AG04449 (cell line): ENCODE measurements at regions not wholly inside any gene's neighbourhood (a gene's known extent, or its start where the extent isn't known, plus 50 kb on each side); places are given as distances from the start of the nearest gene placed in this dataset.

Source experiments
- CTCF ChIA-PET: fragments of 350-600 bp; formaldehyde crosslinking; extraction: SDS; loops from one replicate; lab custom pipeline; 2021; ENCODE audit warnings: antibody characterized with exemption; lab: Yijun Ruan, JAX
- POLR2A ChIA-PET: fragments of 400-600, 350-600 bp; formaldehyde crosslinking; extraction: SDS; loops from one replicate; lab custom pipeline; 2020; ENCODE audit warnings: antibody characterized with exemption, inconsistent platforms; lab: Yijun Ruan, JAX
- DNase-seq: peaks from one replicate; pipeline ENCODE4 v3.0.0-alpha.2; 2010; ENCODE audit warnings: low read depth, low spot score
- H3K4me3 ChIP-seq: 2 replicates; pipeline ENCODE4 v1.5.1; 2011; ENCODE audit warnings: low read depth, mild to moderate bottlenecking, control low read depth, low read length
- TF ChIP-seq, protein P1 (sequence below): IDR thresholded peaks from one replicate; pipeline ENCODE4 v1.5.1; 2011; ENCODE audit warnings: mild to moderate bottlenecking, moderate library complexity, low read length, control low read depth, inconsistent platforms; ENCODE audit not compliant: insufficient read depth; ENCODE audit errors: missing control alignments

DNA sequence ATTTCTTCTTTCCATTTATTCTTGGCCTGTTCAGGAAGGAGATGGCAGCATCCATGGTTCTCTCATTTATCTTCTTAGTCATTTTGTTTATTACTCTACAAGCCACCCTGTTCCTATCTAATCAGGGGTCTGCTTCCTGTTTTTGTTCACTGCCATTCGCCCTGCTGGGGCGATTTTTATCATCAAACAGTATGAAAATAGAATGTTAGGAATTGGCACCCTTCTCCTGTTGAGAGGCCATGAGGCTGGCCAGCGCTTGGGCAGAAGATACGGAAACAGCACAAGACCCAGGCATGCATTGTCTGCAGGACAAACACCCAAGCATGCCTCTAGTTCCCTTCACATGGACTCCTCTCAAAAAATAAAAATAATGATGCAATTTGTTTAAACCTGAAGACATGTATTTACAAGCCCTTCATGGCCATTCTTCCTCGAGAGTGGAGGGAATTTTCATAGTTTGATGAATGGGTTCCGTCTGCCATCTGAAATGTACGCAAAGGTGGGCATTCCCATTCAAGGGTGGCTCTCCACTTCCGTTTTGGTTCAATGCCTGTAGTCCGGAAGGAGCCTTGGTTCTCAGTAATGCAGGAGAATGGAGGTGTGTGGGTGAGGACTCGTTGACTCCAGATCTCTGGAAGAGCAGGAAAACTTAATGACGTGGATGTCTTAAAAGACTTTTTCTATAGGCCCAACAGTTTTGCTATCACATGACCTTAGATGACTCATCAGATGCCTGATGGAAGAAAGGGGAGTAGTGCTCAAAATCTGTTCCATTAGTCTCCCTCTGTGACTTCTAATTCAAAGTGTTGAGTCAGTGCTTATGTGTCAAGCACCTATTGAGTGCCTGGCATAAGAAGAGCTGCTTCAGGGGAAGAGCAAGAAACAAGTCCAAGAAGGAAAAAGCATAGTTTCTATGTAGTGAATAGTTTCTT lies 252.4 kb upstream of the TBX3 start:
- TF ChIP-seq, protein P1, sequence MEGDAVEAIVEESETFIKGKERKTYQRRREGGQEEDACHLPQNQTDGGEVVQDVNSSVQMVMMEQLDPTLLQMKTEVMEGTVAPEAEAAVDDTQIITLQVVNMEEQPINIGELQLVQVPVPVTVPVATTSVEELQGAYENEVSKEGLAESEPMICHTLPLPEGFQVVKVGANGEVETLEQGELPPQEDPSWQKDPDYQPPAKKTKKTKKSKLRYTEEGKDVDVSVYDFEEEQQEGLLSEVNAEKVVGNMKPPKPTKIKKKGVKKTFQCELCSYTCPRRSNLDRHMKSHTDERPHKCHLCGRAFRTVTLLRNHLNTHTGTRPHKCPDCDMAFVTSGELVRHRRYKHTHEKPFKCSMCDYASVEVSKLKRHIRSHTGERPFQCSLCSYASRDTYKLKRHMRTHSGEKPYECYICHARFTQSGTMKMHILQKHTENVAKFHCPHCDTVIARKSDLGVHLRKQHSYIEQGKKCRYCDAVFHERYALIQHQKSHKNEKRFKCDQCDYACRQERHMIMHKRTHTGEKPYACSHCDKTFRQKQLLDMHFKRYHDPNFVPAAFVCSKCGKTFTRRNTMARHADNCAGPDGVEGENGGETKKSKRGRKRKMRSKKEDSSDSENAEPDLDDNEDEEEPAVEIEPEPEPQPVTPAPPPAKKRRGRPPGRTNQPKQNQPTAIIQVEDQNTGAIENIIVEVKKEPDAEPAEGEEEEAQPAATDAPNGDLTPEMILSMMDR, result no peak
- H3K4me3 ChIP-seq, result no peak overlapping the region
- DNase-seq, result no peak
- CTCF ChIA-PET, result no interaction called here
- POLR2A ChIA-PET, result interaction anchor here (0.5 to 3.9 kb wide), 3 partner anchors 15 to 252 kb away, joined by 3 to 18 read pairs (median 3); partner anchors contain the start of gene TBX3

DNA sequence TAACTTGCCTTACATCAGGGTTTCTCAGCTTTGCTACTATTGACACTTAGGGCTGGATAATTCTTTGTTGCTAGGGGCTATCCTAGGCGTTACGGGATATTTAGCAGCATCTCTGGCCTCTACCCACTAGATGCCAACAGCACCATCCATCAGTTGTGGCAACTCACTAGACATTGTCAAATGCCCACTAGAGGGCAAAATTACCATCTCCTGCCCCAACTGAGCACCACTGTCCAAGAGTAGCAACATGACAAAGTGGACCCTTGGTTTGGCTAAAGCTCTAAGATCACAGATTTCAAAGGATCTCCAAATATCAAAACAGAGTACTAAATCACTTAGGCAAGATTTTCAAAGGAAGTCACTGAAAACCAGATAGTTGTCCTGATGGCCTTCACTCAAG lies 251.7 kb upstream of the TBX3 start:
- ChIA-PET POLR2A (interaction anchor here (3.9 kb wide), 1 partner anchor 251 kb away, joined by 18 read pairs; the partner anchor contains the start of gene TBX3), CTCF (no interaction called here)
- TF ChIP-seq, protein P1, result no peak
- H3K4me3 ChIP-seq, result no peak overlapping the region
- DNase-seq, result no peak

DNA sequence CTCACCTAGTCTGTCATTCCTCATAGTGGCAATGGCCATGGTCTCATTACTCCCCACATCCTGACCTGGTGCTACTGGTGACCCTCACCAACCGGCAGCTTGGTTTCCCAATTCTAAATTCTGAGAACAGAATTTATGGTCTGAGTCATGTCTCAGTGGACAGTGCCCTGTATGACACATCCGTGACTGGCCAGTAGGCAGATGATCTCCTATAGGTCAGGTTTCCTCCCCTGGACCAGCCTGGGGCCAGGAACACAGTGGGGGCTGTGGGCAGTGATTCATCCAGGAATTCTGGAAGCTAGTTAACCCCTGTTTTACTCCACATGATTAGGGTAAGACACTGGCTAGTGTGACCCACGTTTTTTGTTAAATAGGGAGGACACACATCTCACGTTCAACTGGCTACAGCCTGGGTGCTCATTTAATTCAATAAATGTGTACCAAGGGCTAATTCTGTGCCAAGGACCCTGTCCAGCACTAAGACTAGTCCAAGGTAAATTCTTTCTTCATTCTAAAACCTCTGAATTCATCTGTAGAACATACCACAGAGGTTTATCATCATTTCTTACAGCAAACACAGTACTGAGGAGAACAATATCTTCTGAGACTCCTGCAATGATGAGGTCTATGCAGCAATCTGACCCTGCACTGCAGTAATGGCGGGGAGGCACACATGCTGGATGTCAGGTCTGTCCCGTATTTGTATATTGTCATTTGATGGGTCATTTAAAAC lies 249.6 kb upstream of the TBX3 start:
- H3K4me3 ChIP-seq, result no peak overlapping the region
- POLR2A ChIA-PET, result interaction anchor here (0.6 to 3.9 kb wide), 5 partner anchors 91 to 421 kb away, joined by 3 to 18 read pairs (median 4); partner anchors contain the start of gene TBX3
- CTCF ChIA-PET, result no interaction called here
- peak; percentile 38 for DNase-seq
- TF ChIP-seq, protein P1, result no peak

DNA sequence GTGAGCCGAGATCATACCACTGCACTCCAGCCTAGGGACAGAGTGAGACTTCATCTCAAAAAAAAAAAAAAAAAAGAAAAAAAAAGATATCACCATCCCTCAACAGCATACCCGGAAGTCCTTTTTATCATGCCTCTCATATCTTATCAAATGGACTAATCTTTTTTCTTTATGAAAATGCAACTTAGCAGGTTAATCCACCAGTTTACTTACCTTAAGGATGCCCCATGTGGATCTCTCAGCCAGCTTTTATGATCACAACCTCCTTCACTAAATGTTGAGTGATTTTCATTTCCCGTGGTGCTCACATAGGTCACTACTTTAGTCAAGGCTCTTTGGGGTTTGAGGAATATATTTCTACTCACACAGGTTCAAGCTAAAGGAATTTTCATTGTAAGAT lies 248.8 kb upstream of the TBX3 start:
- ChIA-PET POLR2A (interaction anchor here (3.9 kb wide), 1 partner anchor 249 kb away, joined by 18 read pairs; the partner anchor contains the start of gene TBX3), CTCF (no interaction called here)
- TF ChIP-seq, protein P1, result no peak
- DNase-seq, result no peak
- no peak overlapping the region for H3K4me3 ChIP-seq

DNA sequence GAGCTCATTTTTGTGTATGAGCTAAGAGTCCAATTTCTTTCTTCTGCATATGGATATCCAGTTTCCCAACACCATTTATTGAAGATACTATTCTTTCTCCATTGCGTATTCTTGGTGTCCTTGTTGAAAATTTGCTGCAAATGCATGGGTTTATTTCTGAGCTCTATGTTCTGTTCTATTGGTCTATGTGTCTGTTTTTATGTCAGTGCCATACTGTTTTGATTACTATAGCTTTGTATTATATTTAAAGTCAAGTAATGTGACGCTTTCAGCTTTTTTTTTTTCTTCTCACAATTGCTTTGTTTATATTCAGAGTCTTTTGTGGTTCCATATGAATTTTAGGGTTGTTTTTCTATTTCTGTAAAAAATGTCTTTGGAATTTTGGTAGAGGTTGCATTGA lies 247.1 kb upstream of the TBX3 start:
- CTCF ChIA-PET, result interaction anchor here (1.3 kb wide), 1 partner anchor 11 kb away, joined by 5 read pairs; no protein-coding TSS in a partner anchor
- POLR2A ChIA-PET, result no interaction called here
- TF ChIP-seq, protein P1, result no peak
- no peak for DNase-seq
- H3K4me3 ChIP-seq, result no peak overlapping the region
